Stomach (tissue), 4 donors: ENCODE measurements at regions not wholly inside any gene's neighbourhood (a gene's known extent, or its start where the extent isn't known, plus 50 kb on each side); places are given as distances from the start of the nearest gene placed in this dataset.
"Not testable (repeated sequence)": the region's sequence is repeated elsewhere in the genome, so short reads cannot be mapped to it uniquely, and the experiment has no call there.

Experiments used
- CTCF ChIP-seq, 7 experiments: fragments of 450-650 bp in 4 of 7; fragments of 200-600 bp in 3 of 7; sonication (generic) in 3 of 7; IDR thresholded peaks; one replicate each; pipeline ENCODE4 v1.5.1; 2016 to 2019; ENCODE audit warnings: antibody characterized with exemption in 7 of 7, control low read depth in 2 of 7, mild to moderate bottlenecking in 1 of 7
- POLR2A ChIP-seq, 4 donors: fragments of 450-650 bp; IDR thresholded peaks; one replicate each; pipeline ENCODE4 v1.6.1; 2016; ENCODE audit warnings: antibody characterized with exemption in 4 of 4, control low read depth in 2 of 4, mild to moderate bottlenecking in 1 of 4, moderate library complexity in 1 of 4

- TF ChIP-seq POLR2A, CTCF (IDR thresholded peaks at IDR 0.05): not testable (repeated sequence)
These were observed 261.0 kb downstream of the SPATA31A1 start for GRCh38 chr9:39616480-39616879.
